ENCODE measurements at regions not wholly inside any gene's neighbourhood (a gene's known extent, or its start where the extent isn't known, plus 50 kb on each side); places are given as distances from the start of the nearest gene placed in this dataset.
"Not testable (repeated sequence)": the region's sequence is repeated elsewhere in the genome, so short reads cannot be mapped to it uniquely, and the experiment has no call there.

DNA sequence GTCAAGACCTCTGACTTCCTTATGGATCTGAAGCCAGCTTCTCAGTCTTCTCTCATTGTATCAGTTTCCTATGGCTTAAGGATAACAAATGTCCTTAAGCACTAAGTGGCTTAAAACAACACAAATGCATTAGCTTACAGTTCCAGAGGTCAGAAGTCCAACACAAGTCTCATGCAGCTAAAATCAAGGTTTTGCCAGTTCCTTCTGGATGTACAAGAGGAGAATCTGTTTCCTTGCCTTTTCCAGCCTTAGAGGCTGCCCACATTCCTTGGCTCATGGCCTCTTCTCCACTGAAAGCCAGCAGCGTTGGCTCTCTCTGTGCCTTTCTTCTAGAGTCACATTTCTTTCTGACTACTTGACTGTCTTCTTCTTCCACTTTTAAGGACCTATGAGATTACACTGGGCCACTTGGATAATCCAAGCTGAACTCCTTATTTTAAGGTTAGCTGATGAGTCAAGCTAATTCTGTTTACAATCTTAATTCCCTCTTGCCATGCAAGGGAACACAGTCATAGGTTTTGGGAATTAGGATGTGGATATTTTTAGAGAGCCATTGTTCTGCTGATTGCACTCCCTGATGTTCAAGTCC lies 179.0 kb downstream of the BCAS1 start:
- DNase-seq: no peak

DNA sequence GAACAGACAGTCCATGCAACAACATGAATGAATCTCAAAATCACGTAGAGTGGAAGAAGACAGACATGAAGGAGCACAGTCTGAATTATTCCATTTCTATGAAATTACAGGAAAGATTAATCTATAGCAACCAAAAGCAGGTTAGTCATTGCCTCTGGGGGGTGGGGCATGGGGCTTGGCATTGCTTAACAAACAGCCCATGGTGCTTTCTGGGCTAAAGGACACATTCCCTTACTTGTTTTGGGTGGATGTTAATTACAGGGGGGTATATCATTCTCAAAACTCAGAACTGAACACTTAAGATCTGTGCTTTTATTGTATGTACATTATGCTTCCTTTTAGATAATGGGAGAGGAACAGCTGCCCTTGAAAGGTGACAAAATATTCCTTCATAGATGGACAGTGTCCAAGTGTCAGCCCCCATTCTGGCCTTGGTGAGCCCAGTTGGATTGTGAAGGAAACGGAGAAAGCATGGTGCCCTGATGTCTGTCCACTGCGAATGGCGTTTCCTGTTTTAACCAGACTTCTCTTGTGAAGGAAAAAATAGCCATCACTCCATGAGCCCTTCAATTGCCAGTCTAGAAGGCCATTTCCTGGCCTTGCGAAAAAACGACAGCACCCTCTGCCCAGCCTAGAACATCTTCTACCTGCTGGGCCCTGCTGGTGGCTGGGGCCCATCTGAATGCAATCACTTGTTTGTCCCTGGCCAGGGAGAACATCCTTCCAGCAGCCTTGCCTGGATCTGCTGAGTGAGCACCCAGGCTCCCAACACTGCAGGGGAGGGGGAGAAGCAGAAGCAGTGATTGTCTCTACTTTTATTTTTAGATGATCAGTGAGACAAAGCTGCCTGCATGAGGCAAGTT lies 179.7 kb downstream of the BCAS1 start:
- no peak for DNase-seq

DNA sequence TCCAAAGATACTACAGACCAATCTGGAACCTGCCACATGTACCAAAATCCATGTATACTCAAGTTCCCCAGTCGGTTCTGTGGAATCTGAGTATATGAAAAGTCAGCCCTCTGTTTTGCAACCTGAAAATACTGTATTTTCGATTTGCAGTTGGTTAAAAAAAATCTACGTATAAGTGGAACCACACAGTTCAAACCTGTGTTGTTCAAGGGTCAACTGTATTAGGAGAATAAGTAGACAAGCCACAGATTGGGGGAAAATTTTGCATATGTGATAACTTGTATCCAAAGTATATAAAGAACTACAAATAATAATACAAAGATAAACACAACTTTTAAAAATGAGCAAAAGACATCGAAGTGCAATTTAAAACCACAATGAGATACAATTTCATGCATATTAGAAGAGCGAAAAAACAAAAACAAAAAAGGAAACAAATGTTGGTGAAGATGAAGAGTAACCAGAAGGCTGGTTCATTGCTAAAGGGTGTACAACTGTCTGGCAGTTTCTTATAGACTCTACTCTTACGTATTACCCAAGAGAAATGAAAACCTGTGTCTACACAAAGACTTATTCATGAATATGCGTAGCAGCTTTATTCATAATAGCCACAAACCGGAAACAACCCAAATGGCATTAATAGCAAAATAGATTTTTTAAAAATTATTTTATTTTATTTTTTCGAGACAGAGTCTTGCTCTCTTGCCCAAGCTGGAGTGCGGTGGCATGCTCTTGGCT lies 180.8 kb downstream of the BCAS1 start:
- DNase-seq: no peak

DNA sequence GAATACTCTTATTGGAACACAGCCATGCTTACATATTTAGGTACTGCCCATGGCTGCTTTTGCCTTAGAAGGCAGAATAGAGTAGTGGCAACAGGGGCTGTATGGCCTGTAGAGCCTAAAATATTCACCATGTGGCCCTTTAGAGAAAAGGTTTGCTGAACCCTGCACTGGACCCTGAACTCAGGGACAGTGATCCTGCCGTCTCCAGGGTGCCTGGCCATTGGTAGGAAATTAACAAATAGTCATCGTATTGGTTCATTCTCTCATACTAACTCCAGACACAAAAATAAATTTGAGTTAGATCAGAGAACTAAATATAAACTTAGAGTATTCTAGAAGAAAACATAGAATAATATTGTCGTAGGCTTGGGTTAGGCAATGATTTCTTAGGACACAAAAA lies 181.4 kb downstream of the BCAS1 start:
- no peak for DNase-seq

DNA sequence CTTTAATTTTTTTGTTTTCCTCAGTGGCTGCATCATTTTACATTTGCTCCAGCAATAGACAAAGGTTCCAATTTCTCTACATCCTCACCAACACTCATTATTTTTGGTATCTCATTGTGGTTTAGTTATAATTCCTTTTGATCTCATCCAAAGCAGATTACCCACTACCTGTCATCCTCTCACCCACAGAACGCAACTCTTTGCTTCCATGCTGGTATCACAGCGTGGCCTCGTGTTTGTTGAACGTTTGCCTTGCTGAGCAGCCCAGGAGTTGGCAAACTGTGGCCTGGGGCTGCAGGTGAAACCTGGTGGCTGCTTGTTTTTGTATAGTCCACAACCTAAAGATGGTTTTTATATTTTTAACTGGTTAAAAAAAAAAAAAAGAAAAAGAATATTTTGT lies 181.9 kb downstream of the BCAS1 start:
- no peak for DNase-seq

DNA sequence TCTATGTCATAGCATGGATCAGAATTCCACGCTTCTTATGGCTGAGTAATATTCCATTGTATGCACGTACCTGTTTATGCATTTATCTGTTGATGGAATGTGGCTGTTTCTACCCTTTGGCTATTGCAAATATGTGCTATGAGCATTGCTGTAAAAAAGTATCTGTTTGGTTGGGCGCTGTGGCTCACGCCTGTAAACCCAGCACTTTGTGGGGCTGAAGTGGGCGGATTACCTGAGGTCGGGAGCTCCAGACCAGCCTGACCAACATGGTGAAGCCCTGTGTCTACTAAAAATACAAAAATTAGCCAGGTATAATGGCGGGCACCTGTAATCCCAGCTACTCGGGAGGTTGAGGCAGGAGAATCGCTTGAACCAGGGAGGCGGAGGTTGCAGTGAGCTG lies 182.4 kb downstream of the BCAS1 start:
- no peak for DNase-seq

DNA sequence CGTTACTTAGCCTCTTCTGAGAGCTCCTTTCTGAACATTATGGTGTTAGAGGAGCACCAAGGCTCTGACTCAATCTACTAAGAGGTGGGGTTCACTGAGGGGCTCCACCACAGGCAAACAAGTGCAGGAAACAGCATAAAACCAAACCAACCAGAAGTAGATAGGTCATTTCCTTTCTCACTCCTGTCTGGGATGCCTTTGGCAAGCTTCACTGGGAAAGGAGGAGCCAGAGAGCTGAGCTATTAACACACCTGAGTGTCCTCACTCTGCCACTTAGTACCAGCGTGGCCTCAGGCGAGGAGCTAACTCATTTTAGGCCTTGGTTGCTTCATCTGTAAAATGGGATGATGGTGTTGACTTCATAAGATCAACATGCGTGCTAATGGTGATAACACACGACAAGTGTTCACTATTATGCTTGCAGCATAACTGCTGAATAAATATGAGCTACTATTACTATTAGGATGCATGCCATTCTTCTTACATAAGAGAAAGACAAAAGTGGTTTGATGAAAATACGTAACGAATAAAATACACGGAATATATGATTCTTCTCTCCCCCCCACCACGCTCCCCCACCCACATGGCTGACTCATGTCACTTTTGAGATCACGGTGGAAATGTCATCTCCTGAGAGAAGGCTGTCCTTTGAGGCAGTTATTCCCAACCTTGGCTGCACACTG lies 185.4 kb downstream of the BCAS1 start:
- no peak for DNase-seq

DNA sequence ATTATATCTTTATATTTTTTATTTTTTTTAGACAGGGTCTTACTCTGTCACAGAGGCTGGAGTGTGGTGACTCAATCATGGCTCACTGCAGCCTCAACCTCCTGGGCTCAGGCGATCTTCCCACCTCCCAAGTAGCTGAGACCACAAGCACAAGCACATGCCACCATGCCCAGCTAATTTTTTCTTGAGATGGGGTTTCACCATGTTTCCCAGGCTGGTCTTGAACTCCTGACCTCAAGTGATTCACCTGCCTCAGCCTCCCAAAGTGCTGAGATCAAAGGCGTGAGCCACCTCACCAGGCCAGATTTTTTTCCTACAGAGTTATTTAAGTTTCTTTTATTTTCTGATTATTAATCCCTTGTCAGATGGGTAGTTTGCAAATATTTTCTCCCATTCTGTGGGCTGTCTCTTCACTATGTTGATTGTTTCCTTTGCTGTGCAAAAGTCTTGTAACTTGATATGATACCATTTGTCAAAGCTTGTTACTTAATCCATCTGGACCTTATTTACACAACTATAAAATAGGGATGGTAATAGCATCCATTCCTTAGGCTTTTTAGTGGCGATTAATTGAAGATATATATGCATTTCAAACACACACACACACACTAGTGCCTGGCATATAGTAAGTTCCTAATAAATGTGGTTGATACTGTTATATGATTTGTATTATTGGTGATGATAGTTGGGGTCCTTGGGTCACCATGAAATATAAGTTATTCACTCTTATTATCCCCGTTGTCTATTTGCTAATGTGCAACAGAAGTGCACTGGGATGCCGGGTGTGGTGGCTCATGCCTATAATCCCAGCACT lies 187.1 kb downstream of the BCAS1 start:
- DNase-seq: no peak

DNA sequence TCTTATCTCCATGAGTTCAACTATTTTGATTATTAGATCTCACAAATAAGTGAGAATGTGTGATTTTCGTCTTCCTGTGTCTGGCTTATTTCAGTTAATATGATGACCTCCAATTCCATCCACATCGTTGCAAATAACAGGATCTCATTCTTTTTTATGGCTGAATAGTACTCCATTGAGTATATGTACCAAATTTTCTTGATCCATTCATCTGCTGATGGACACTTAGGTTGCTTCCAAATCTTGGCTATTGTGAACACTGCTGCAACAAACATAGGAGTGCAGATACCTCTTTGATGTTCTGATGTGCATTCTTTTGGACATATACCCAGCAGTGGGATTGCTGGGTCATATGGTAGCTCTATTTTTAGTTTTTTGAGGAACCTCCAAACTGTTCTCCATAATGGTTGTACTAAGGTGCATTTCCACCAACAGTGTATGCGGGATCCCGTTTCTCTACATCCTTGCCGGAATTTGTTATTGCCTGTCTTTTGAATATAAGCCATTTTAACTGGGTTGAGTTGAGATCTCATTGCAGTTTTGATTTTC lies 187.9 kb downstream of the BCAS1 start:
- not testable (repeated sequence) for DNase-seq

DNA sequence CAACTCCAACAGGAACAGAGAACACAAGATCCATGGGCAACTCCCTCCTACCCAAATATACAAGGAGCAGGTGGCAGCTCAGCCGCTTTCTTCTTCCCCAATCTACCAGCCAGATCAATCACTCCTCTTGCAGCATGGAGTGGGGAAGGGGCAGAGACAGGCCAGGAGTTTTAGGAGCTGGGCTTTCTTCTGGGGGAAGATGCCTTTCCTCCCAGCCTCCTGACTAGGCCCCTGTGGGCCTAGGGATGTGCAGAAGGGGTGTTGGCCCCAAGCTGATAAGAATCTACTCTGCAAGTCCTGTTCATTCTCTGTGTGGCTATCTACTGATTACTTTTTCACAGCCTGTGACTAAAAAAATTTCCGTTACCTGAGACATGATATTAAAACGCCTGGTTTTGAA lies 189.0 kb downstream of the BCAS1 start:
- no peak for DNase-seq

DNA sequence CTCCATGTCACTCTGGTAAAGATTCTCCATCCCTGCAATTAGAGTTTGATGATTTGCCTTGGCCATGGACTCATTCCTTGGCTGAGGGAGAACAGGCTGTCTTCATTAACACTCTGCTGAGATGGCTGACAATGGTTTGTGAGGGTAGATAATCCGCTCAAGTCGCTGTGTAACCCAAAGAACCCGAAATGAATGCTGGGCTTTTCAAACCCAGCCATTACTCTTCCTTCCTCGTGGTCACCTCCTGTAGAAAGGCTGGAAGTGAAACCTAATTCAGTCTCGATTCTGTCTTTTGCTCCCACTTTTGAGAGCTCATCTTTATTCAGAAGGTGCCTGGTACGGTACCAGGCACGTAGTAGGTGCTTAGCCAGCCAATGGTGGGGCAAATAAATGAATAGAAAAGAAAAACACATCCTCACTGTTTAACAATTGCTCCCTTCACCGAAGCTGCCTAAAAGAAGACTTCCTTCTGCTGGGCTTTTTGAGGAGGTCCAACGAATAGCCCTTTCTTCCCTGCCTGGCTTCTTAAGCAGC lies 190.2 kb downstream of the BCAS1 start:
- DNase-seq: no peak

DNA sequence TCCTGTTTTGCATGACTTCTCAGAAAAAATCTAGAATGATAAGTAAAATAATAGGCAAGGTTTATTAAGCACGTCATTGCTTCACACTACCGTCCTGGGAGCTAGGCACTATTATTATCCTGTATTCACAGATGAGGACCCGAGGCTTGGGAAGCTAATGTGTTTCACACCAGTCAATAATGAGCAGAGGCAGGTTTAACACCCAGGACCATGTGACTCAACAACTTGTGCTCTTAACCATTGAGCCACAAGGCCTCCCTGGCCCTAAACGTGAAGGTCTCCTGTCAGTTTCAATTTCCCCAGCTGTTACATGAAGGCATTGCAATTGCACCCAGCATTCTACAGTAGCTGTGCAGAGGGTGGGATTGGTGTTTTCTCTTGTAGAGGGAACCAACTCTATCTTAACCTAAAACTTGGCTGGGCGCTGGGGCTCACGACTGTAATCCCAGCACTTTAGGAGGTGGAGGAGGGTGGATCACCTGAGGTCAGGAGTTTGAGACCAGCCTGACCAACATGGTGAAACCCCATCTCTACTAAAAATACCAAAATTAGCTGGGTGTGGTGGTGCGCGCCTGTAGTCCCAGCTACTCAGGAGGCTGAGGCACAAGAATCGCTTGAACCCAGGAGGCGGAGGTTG lies 191.2 kb downstream of the BCAS1 start:
- DNase-seq: no peak

DNA sequence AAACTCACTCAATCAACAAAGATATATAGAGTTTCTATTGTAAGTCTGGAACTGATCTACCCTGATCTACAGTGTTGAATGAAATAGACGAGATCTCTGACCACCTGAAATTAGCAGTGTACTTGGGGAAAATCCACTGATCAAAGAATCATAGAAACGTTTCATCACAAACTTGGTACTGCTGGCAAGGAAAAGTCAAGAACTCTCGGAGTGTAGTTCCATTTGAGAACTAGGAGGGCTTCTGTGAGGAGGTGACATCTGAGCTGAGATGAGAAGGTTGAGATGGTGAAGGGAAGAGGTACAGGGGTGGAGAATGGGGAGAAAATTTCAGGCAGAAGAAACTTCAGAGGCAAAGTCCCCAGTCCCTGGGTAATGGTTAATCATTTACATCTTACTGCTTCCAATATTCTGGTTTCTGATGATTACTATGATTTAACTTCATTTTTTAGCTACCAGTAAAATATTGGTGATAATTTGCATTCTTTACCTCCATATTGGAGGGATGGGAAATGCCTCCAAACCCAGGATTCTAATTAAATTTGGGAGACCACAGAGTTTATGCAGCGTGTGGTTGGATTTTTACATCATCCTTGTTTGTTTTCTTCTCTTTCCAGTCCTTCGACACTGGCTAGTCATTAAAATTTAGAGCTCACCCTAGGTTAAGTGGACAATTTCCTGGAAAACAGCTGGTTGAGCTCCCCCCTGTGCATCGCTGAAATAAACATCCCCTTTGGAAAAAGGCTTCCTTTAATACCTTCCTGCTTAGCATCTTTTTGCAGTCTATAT lies 191.9 kb downstream of the BCAS1 start:
- no peak for DNase-seq

DNA sequence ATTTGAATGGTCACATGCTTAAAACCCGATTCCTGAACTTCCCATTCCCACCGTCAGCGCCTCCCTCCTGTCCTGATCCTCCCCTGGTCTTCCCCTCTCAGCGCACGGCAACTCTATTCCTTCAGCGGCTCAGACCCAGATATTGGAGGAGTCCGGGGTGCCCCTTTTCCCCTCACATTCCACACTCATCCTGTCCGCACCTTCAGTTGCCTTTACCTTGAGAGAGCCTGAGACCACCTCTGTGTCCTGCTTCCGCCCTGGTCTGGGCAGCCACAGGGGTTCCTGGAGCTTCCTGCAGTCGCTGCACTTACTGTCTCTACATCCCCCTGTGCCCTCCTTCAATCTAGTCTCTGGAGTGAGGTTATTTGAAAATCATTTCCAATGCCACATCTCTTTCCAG lies 193.4 kb downstream of the BCAS1 start:
- no peak for DNase-seq

DNA sequence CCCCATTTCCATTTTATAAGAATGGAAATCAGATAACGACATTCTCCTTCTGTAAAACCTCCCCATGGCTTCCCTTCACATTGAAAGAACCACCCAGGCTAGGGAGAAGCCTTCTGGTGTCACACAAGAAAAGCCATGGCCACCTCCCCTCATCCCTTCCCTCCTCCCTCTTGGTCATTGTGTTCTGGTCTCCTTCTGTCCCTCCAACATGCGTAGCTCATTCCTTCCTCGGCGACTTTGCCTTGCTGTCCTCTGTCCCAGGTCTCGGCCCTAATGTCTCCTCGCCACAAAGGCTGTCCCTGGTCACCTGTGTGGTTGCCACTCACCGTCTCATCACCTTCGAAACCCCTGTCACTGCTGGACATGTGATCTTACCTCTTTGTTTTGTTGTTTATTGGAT lies 193.9 kb downstream of the BCAS1 start:
- no peak for DNase-seq

DNA sequence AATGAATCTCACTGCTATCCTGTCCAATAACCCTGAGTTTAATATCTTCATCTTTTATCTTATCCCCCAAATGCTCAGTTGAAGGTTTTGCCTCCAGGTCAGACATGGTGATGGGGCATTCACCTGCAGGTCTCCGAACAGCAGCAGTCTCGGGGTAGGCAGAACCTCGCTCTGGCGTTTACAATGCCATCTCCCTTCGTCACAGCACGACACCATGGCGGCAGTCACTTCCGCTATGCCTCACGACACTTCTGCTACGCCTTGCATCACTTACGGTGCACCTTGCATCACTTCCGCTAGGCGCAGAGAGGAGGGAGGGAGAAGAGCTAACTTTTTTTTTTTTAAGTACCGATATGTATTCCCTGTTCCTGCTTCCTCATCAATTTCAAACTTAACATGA lies 194.9 kb downstream of the BCAS1 start:
- no peak for DNase-seq

DNA sequence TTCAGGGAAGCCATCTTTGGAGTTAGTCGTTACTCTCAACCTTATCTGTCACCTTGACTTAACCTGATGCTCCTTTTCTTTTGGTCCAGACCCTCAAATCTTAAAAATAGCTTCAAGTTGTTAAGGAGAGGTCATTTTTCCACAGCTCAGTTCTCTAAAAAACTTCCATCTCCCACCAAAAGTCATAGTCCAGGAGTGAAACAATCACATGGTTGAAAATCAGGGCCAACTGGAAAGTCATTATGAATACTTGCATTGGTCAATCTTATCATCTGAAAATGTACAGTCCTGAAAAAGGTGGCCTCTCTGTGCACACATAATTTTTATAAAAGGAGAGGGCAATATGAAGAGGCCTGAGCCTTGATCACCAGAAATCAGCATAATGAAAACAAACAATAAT lies 195.7 kb downstream of the BCAS1 start:
- DNase-seq: no peak

DNA sequence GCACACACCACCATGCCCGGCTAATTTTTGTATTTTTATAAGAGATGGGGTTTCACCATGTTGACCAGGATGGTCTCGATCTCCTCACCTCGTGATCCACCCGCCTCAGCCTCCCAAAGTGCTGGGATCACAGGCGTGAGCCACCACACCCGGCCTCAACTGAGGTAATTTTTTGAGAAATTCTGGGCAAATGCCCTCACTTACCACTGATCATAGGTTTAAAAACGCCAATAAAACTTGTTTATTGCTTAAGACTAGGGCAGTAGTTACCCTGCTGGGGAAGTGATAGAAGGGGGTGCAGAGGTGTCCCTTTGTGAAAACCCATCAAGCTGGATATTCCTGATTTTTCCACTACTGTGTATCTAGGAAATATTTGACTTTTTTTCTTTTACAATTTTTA lies 196.3 kb downstream of the BCAS1 start:
- no peak for DNase-seq

DNA sequence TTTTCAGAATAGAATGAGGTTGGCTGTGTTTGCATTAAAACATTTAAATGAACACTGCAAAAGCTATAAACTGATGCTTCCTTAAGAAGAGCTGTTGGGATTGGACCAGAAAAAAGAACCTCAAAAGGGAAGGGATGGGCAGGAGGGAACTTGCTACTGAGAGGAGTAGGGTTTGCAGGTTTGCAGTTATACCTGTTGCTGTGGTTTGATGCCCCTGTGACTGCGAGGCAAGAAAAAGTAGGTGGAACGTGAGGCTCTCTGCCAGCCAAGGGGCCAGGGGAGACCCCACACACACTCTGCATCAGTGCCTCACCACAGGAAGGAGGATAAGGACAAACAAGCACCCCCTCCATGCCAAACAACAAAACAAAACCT lies 197.2 kb downstream of the BCAS1 start:
- no peak for DNase-seq

DNA sequence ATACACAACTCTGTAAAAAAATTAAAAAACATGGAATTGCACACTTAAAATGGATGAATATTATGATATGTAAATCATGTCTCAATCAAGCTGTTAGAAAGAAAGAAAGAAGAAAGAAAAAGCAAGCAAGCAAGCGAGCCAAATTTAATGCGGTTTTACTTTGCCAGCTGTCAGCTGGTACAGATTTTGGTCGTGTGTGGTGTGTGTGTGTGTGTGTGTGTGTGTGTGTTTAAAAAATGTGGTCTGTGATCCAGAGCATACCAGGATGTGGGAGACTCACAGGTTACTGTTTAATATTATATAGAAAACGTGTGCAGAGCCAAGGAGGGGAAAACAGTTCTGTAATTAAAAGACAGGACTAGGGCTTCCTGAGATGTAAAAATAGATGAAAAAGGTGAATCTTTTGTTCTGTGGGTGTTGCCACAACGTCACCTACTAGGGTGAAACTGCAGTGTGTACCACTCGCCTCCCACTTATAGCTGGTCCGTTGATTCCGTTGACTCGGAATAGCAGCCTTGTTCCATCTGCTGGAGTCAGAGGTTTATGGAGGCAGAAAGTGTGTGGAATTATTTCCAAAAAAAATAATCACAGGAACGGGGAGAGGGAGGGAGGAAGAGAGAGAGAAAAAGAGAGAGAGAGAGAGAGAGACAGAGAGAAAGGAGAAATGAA lies 197.7 kb downstream of the BCAS1 start:
- peak; percentile 24 for DNase-seq
